Parathyroid adenoma (tissue), 2 donors: ENCODE measurements at regions not wholly inside any gene's neighbourhood (a gene's known extent, or its start where the extent isn't known, plus 50 kb on each side); places are given as distances from the start of the nearest gene placed in this dataset.

ENCODE experiments used
- H2AFZ ChIP-seq: fragments of 300-600 bp; sonication (generic); one replicate; pipeline ENCODE4 v1.7.0; 2017; ENCODE audit warnings: antibody characterized with exemption, mild to moderate bottlenecking
- H3K27ac ChIP-seq: fragments of 300-600 bp; sonication (generic); one replicate; pipeline ENCODE4 v1.7.0; 2017
- H3K27me3 ChIP-seq: fragments of 300-600 bp; sonication (generic); one replicate; pipeline ENCODE4 v1.7.0; 2017; ENCODE audit warnings: low read length; ENCODE audit not compliant: control insufficient read depth, insufficient read depth
- H3K36me3 ChIP-seq: fragments of 300-600 bp; sonication (generic); one replicate; pipeline ENCODE4 v1.7.0; 2017; ENCODE audit warnings: low read length; ENCODE audit not compliant: control insufficient read depth, insufficient read depth
- H3K4me1 ChIP-seq: fragments of 300-600 bp; sonication (generic); one replicate; pipeline ENCODE4 v1.7.0; 2017; ENCODE audit warnings: control low read depth
- H3K4me2 ChIP-seq: fragments of 300-600 bp; sonication (generic); one replicate; pipeline ENCODE4 v1.7.0; 2017; ENCODE audit warnings: low read length
- H3K4me3 ChIP-seq: fragments of 300-600 bp; sonication (generic); one replicate; pipeline ENCODE4 v1.7.0; 2017; ENCODE audit warnings: low read depth, low read length
- H3K79me2 ChIP-seq: fragments of 300-600 bp; sonication (generic); one replicate; pipeline ENCODE4 v1.7.0; 2017; ENCODE audit warnings: control low read depth
- H3K9ac ChIP-seq: fragments of 300-600 bp; sonication (generic); one replicate; pipeline ENCODE4 v1.7.0; 2017; ENCODE audit warnings: mild to moderate bottlenecking
- H3K9me3 ChIP-seq: fragments of 300-600 bp; sonication (generic); one replicate; pipeline ENCODE4 v1.7.0; 2017; ENCODE audit warnings: low read length; ENCODE audit not compliant: control insufficient read depth
- TF ChIP-seq, protein P1 (sequence below): fragments of 300-600 bp; sonication (generic); IDR thresholded peaks from one replicate; pipeline ENCODE4 v1.7.0; 2017; ENCODE audit warnings: antibody characterized with exemption, mild to moderate bottlenecking
- donor health status: primary hyperparathyroidism.

DNA sequence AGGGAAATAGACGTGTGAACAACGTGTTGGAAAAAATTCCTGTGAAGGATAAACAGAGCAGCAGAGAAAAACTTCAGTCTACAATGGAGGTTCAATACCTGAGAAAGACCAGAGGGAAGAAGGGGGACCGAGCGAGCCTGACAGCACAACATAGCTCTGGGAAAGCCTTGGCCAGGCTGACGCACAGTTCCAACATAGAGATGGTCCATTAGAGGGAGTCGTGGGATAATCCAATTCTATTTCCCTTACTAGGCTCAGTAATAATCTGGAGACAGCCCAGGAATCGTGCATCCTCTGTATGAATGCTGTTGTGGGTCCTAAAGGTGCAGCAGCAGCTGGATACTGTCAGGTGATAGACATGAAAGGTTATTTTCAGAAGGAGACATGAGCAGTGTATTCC is 370.8 kb upstream of the BTBD3 start:
- Histone ChIP-seq H3K36me3 (no peaks in the 10 kb centered on the region), H3K79me2 (no peaks in the 10 kb centered on the region), H3K4me3 (no peak overlapping the region), H3K27me3 (no peaks in the 10 kb centered on the region), H3K9me3 (no peaks in the 10 kb centered on the region), H3K4me2 (no peak overlapping the region), H3K9ac (no peak overlapping the region), H3K27ac (no peak overlapping the region), H2AFZ (no peak overlapping the region), H3K4me1 (no peaks in the 10 kb centered on the region)
- TF ChIP-seq, protein P1, sequence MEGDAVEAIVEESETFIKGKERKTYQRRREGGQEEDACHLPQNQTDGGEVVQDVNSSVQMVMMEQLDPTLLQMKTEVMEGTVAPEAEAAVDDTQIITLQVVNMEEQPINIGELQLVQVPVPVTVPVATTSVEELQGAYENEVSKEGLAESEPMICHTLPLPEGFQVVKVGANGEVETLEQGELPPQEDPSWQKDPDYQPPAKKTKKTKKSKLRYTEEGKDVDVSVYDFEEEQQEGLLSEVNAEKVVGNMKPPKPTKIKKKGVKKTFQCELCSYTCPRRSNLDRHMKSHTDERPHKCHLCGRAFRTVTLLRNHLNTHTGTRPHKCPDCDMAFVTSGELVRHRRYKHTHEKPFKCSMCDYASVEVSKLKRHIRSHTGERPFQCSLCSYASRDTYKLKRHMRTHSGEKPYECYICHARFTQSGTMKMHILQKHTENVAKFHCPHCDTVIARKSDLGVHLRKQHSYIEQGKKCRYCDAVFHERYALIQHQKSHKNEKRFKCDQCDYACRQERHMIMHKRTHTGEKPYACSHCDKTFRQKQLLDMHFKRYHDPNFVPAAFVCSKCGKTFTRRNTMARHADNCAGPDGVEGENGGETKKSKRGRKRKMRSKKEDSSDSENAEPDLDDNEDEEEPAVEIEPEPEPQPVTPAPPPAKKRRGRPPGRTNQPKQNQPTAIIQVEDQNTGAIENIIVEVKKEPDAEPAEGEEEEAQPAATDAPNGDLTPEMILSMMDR, result no peak

DNA sequence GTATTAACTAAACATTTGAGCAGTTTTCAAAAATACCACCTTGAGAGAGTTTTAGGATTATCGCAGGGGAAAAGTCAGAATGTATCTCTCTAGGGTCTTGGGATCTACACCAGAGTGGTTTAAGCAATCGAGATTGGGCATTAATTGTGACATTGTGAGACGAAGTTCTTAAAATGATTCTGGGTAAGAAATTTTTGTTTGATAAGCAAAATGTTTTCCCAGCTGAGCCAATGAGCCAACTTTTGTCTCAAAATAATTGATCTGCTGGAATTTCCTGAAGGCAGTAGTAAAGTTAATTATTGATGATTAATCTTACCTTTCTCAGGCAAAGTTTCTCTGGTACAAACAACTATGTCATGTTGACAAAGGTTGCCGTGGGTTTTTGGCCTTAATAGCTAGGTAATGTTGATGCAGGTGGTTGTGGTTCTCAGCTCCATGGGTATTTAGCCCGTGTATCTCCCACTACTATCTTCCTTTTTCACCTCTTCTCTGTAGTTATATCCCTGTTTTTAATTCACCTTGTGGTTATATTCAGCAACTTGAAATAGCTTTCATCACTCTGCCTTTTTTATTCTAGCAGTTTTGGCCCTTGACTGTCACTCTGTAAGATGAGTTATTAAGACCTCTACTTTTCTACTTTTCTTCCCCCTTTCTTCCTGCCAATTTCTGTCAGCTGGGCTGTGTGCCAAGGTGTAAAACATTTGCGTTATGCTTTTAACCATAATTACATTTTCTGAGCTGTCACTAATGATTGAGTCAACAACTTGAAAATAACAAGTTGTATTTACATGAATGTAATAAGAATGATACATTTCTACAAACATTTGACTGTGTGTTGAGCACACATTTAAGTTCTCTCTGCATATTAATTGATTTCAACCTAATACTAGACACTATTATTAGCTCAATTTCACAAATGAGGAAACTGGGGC is 368.3 kb upstream of the BTBD3 start:
- H3K79me2 ChIP-seq, result no peaks in the 10 kb centered on the region
- no peaks in the 10 kb centered on the region for H3K4me1 ChIP-seq
- no peak overlapping the region for H3K4me3 ChIP-seq
- no peaks in the 10 kb centered on the region for H3K27me3 ChIP-seq
- no peak overlapping the region for H2AFZ ChIP-seq
- H3K4me2 ChIP-seq, result no peak overlapping the region
- H3K27ac ChIP-seq, result no peak overlapping the region
- no peak overlapping the region for H3K9ac ChIP-seq
- TF ChIP-seq, protein P1, result no peak
- H3K9me3 ChIP-seq, result no peaks in the 10 kb centered on the region
- H3K36me3 ChIP-seq, result no peaks in the 10 kb centered on the region

DNA sequence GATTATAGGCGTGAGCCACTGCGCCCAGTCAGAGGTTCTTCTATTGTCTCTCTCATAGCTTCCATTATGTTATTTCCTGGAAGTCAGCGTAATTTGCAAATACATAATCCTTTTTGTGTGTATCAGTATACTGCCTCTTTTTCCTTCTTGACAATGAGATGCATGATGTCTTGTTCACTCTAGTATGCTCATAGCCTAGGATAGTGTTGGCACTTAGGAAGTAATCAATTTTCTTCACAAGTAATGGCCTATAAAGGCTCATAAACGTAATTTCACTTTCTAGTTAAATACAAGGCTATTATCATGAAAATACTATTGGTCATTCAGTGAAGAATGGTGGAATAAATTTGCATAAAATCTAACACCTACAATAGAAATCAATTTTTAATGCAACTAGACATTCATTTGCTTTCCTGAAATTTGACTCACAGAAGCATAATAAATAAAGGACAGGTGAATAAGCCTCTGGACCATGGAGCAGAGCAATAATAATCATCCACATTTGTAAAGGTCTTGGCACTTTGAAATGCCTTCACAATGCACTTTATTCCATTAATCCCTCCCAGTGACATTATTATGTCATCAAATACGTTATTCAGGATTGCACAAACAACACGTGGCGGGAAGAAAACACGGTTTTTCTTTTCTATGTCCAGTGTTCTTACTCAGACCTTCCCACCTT is 366.9 kb upstream of the BTBD3 start:
- H3K4me1 ChIP-seq, result no peaks in the 10 kb centered on the region
- TF ChIP-seq, protein P1, result no peak
- no peak overlapping the region for H3K4me2 ChIP-seq
- no peak overlapping the region for H3K9ac ChIP-seq
- no peaks in the 10 kb centered on the region for H3K27me3 ChIP-seq
- H3K27ac ChIP-seq, result no peak overlapping the region
- H3K36me3 ChIP-seq, result no peaks in the 10 kb centered on the region
- H3K79me2 ChIP-seq, result no peaks in the 10 kb centered on the region
- no peak overlapping the region for H3K4me3 ChIP-seq
- no peak overlapping the region for H2AFZ ChIP-seq
- no peaks in the 10 kb centered on the region for H3K9me3 ChIP-seq

DNA sequence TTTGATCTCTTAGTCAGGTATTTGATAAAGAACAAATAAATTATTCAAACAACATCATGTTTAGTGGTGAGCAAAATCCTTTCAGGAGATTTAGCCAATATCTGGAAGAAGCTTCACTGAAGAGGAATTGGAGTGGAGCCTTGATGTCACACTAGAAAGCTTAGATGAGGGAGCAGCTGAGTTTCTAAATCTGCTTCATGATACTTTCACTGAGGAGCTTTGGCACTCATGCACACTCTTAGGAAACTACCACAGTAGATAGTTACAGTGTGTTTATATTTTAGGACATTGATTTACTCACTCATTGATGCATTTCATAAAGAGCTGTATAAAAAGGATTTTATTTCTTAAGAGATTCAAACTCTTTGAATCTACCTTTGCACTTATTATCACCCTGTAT is 366.2 kb upstream of the BTBD3 start:
- TF ChIP-seq, protein P1, result no peak
- H3K9me3 ChIP-seq, result no peaks in the 10 kb centered on the region
- no peak overlapping the region for H2AFZ ChIP-seq
- H3K79me2 ChIP-seq, result no peaks in the 10 kb centered on the region
- H3K36me3 ChIP-seq, result no peaks in the 10 kb centered on the region
- H3K4me3 ChIP-seq, result no peak overlapping the region
- no peaks in the 10 kb centered on the region for H3K4me1 ChIP-seq
- H3K27ac ChIP-seq, result no peak overlapping the region
- H3K27me3 ChIP-seq, result no peaks in the 10 kb centered on the region
- no peak overlapping the region for H3K4me2 ChIP-seq
- no peak overlapping the region for H3K9ac ChIP-seq
